Testis (tissue), 2 donors: ENCODE measurements at regions not wholly inside any gene's neighbourhood (a gene's known extent, or its start where the extent isn't known, plus 50 kb on each side); places are given as distances from the start of the nearest gene placed in this dataset.
A peak's percentile ranks its signal among the peaks of the same experiment; 100 is the strongest.

Source experiments
- DNase-seq: peaks from one replicate; pipeline ENCODE4 v3.0.0-alpha.2; 2019
- H3K27ac ChIP-seq, 2 donors: fragments of 200-600 bp; sonication (generic); one replicate each; pipeline ENCODE4 v1.5.1; 2019
- H3K27me3 ChIP-seq: fragments of 200-600 bp; sonication (generic); one replicate; pipeline ENCODE4 v1.5.1; 2019
- H3K36me3 ChIP-seq: fragments of 200-600 bp; sonication (generic); one replicate; pipeline ENCODE4 v1.5.1; 2017; ENCODE audit warnings: low read depth; ENCODE audit errors: missing control alignments
- H3K4me1 ChIP-seq: fragments of 200-600 bp; sonication (generic); one replicate; pipeline ENCODE4 v1.5.1; 2019
- H3K4me3 ChIP-seq, 2 donors: fragments of 200-600 bp; sonication (generic); one replicate each; pipeline ENCODE4 v1.5.1; 2017 to 2019
- H3K9me3 ChIP-seq: fragments of 200-600 bp; sonication (generic); one replicate; pipeline ENCODE4 v1.5.1; 2017
- CTCF ChIP-seq, 3 experiments: fragments of 450-650 bp in 2 of 3; fragments of 200-600 bp in 1 of 3; sonication (generic) in 1 of 3; IDR thresholded peaks; one replicate each; pipeline ENCODE4 v1.5.1; 2016 to 2019; ENCODE audit warnings: antibody characterized with exemption in 3 of 3, mild to moderate bottlenecking in 2 of 3, moderate library complexity in 1 of 3
- POLR2A ChIP-seq: fragments of 450-650 bp; IDR thresholded peaks from one replicate; pipeline ENCODE4 v1.6.1; 2017; ENCODE audit warnings: antibody characterized with exemption, mild to moderate bottlenecking, moderate library complexity
- WGBS, 2 donors: methylation state at CpG; one replicate each; pipeline ENCODE4 v1.1.5; 2018; 5-methylcytosine and 5-hydroxymethylcytosine counted together
- intact Hi-C: fragments of 100-400 bp; cut with DNase I; formaldehyde crosslinking; loops from one replicate; pipeline ENCODE4 v1.15.1; 2023; ENCODE audit warnings: low total_unique reads

DNA sequence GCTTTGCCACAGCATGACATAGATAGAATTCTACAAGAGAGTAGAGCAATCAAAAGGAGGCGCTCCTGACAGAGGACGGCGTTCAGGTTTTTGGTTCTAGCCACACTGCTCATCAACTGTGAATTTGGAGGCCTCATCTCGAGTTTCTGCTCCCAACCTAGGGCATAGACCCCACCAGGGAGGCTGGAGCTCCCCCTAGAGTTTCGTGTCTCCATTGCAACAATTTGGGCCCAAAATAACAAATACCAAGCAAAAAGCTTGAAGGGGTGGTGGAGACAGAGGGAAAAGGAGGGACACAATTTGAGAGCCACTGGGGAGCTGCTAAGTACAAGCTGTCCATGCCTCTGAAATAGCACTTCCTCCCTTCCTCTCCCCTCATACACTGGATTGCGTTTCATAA, 297.0 kb downstream of the GPATCH2 start:
- H3K4me3 ChIP-seq: no peak overlapping the region
- DNase-seq: peak; percentile 45
- H3K27ac ChIP-seq: no peak overlapping the region
- no peaks in the 10 kb centered on the region for H3K27me3 ChIP-seq
- WGBS, 2 donors: 48% methylated on average over 6 of the region's 6 CpGs
- H3K4me1 ChIP-seq: no peaks in the 10 kb centered on the region
- TF ChIP-seq CTCF (IDR thresholded peaks at IDR 0.05): peak in 2 of 3 experiments; percentile 40 to 45
- no peak for TF ChIP-seq POLR2A
- H3K36me3 ChIP-seq: no peaks in the 10 kb centered on the region
- intact Hi-C loops: no loop called here
- no peaks in the 10 kb centered on the region for H3K9me3 ChIP-seq

DNA sequence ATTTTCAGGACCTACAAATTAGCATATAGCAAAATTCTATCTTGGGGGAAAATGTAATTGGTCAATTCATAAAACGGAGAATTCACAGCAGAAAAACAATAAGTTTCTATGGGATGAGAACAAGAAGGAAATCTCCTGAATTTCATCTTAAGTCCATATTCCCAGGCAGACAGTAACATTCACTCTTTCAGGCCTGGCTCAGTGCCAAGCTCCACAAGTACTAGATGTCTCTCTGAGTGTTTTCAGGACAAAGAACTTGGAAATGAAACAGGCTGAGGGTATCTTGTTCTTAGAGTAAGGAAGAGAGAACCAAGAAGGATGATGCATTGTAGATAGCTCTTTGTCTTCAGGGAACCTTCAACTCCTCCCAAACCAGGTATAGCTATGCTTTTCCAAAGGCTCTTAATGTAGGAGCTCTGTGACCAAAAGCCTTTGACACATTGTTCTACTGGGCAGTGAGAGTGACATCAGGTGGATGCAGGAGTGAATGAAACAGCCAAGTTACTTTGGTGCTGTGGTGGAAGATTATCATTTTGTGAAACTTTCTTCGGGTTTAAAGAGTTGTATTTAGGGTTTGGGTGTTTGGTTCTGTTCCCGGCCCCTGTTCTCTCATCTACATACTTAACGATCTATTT, 298.3 kb downstream of the GPATCH2 start:
- WGBS, 2 donors: 74 to 83% methylated on average over 4 of the region's 4 CpGs
- no peaks in the 10 kb centered on the region for H3K36me3 ChIP-seq
- intact Hi-C loops: no loop called here
- H3K27ac ChIP-seq: no peak overlapping the region
- TF ChIP-seq CTCF (IDR thresholded peaks at IDR 0.05) (no peak), POLR2A (no peak)
- no peaks in the 10 kb centered on the region for H3K9me3 ChIP-seq
- no peaks in the 10 kb centered on the region for H3K27me3 ChIP-seq
- no peak overlapping the region for H3K4me3 ChIP-seq
- H3K4me1 ChIP-seq: no peaks in the 10 kb centered on the region
- peak; percentile 18 for DNase-seq

DNA sequence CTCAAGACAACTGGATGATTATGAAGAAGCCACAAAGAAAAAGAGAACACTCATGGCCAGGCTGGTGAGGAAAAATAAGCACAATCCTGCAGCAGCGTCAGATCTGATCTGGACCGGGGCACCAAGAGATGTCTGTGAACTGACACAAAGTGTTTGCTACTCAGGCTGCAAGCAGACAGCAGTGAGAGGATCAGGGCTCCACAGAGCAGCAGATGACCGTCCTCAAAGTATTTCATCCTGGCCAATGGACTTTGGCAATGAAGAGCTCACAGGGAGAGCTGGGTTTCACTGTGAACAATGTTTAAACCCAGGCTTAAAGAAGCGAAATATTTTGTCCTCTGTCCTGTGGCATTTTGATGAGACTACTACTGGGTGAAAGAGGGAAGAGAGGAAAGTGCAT, 299.2 kb downstream of the GPATCH2 start:
- H3K9me3 ChIP-seq: no peaks in the 10 kb centered on the region
- no peaks in the 10 kb centered on the region for H3K27me3 ChIP-seq
- no peak overlapping the region for H3K27ac ChIP-seq
- WGBS, 2 donors: 53% methylated on average over 4 of the region's 4 CpGs
- H3K4me1 ChIP-seq: no peaks in the 10 kb centered on the region
- intact Hi-C loops: no loop called here
- TF ChIP-seq CTCF (IDR thresholded peaks at IDR 0.05) (no peak), POLR2A (no peak)
- no peak overlapping the region for H3K4me3 ChIP-seq
- no peak for DNase-seq
- no peaks in the 10 kb centered on the region for H3K36me3 ChIP-seq

DNA sequence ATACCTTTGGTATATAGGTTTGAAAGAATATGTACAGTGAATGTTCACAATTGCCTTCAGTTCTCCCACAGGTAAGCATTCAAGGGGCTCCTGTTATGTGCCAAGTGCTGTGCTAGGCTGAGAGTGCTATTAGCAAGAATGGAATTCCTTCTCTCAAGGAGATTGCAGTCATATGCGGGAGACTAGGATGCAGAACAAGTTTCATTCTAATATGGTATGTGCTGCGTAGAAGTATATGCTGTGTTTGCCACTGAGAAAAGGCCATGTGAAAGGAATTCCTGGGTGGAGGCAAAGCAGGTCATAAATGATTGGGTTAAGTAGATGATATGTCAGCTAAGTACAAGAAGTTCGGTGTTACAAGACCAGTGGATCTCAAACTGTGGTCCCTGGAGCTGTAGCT, 303.0 kb downstream of the GPATCH2 start:
- Histone ChIP-seq H3K36me3 (no peaks in the 10 kb centered on the region), H3K4me3 (no peak overlapping the region), H3K4me1 (no peaks in the 10 kb centered on the region), H3K27ac (no peak overlapping the region), H3K27me3 (no peaks in the 10 kb centered on the region), H3K9me3 (no peaks in the 10 kb centered on the region)
- TF ChIP-seq CTCF (IDR thresholded peaks at IDR 0.05) (no peak), POLR2A (no peak)
- intact Hi-C loops: no loop called here
- 94 to 96% methylated on average over 3 of the region's 3 CpGs for WGBS, 2 donors
- DNase-seq: no peak

DNA sequence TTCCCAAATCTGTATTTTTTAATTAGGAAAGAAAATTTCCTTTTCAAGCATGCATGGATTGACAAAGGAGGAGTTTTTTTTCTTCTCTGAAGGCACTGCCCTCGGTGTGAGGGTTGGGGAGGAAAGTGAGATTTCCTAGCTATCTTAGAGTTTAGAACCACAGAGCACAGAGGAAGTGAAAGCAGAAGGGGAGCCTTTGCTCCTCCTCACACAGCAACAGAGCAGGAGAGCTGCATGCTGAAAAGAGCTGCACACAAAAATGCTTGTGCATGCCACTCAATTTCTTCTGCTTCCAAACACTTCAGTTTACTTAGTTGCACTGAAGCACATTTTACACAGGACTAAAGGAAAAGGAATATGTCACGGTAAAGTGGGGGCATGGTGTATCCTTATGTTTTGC, 308.1 kb downstream of the GPATCH2 start:
- H3K27ac ChIP-seq: no peak overlapping the region
- H3K4me3 ChIP-seq: no peak overlapping the region
- DNase-seq: no peak
- no peaks in the 10 kb centered on the region for H3K4me1 ChIP-seq
- H3K27me3 ChIP-seq: no peaks in the 10 kb centered on the region
- no peaks in the 10 kb centered on the region for H3K9me3 ChIP-seq
- WGBS, 2 donors: 65 to 71% methylated on average over 2 of the region's 2 CpGs
- no peaks in the 10 kb centered on the region for H3K36me3 ChIP-seq
- no peak for TF ChIP-seq CTCF (IDR thresholded peaks at IDR 0.05)
- TF ChIP-seq POLR2A: no peak
- intact Hi-C loops: no loop called here
